Femur (tissue), 1 donor: ENCODE measurements at regions not wholly inside any gene's neighbourhood (a gene's known extent, or its start where the extent isn't known, plus 50 kb on each side); places are given as distances from the start of the nearest gene placed in this dataset.
"Not testable (repeated sequence)": the region's sequence is repeated elsewhere in the genome, so short reads cannot be mapped to it uniquely, and the experiment has no call there.

ENCODE experiments used
- DNase-seq: peaks from one replicate; pipeline ENCODE4 v3.0.0-alpha.2; 2017

- no peak for DNase-seq
These were observed 1148.8 kb downstream of the RAPGEF2 start for GRCh38 chr4:160251522-160252170.

GRCh38 chr4:160257318-160257717 is 1154.4 kb downstream of the RAPGEF2 start:
- no peak for DNase-seq

GRCh38 chr4:160265014-160265413 is 1162.1 kb downstream of the RAPGEF2 start:
- DNase-seq = no peak

GRCh38 chr4:160265836-160266235 is 1163.0 kb downstream of the RAPGEF2 start:
- no peak for DNase-seq

GRCh38 chr4:160276785-160277325 is 1174.0 kb downstream of the RAPGEF2 start:
- DNase-seq = no peak

GRCh38 chr4:160283081-160283480 is 1180.2 kb downstream of the RAPGEF2 start:
- no peak for DNase-seq

- no peak for DNase-seq
These were observed 1181.6 kb downstream of the RAPGEF2 start for GRCh38 chr4:160284516-160284915.

- no peak for DNase-seq
These were observed 1183.2 kb downstream of the RAPGEF2 start for GRCh38 chr4:160286051-160286450.

GRCh38 chr4:160296476-160296875 is 1193.6 kb downstream of the RAPGEF2 start:
- no peak for DNase-seq

- DNase-seq = no peak
These were observed 1196.3 kb downstream of the RAPGEF2 start for GRCh38 chr4:160299177-160299576.

- no peak for DNase-seq
These were observed 1196.7 kb downstream of the RAPGEF2 start for GRCh38 chr4:160299608-160300007.

- no peak for DNase-seq
These were observed 1213.2 kb downstream of the RAPGEF2 start for GRCh38 chr4:160316036-160316435.

- DNase-seq = no peak
These were observed 1215.8 kb downstream of the RAPGEF2 start for GRCh38 chr4:160318567-160319220.

GRCh38 chr4:160319221-160319867 is 1216.5 kb downstream of the RAPGEF2 start:
- no peak for DNase-seq

- DNase-seq = no peak
These were observed 1217.0 kb downstream of the RAPGEF2 start for GRCh38 chr4:160319868-160320260.

GRCh38 chr4:160326110-160326509 is 1223.2 kb downstream of the RAPGEF2 start:
- no peak for DNase-seq

GRCh38 chr4:160347197-160347596 is 1244.3 kb downstream of the RAPGEF2 start:
- DNase-seq = no peak

- DNase-seq = no peak
These were observed 1248.1 kb downstream of the RAPGEF2 start for GRCh38 chr4:160350944-160351343.

GRCh38 chr4:160352637-160353036 is 1249.8 kb downstream of the RAPGEF2 start:
- DNase-seq = no peak

- DNase-seq = peak; percentile 22
These were observed 1250.7 kb downstream of the RAPGEF2 start for GRCh38 chr4:160353548-160353947.

GRCh38 chr4:160362478-160362877 is 1259.6 kb downstream of the RAPGEF2 start:
- DNase-seq = no peak

GRCh38 chr4:160364217-160364616 is 1261.3 kb downstream of the RAPGEF2 start:
- no peak for DNase-seq

- not testable (repeated sequence) for DNase-seq
These were observed 1261.8 kb downstream of the RAPGEF2 start for GRCh38 chr4:160364665-160365064.

GRCh38 chr4:160365383-160365782 is 1262.5 kb downstream of the RAPGEF2 start:
- not testable (repeated sequence) for DNase-seq
